Astrocyte of the spinal cord (primary cell): ENCODE measurements at regions not wholly inside any gene's neighbourhood (a gene's known extent, or its start where the extent isn't known, plus 50 kb on each side); places are given as distances from the start of the nearest gene placed in this dataset.

Experiments used
- DNase-seq: peaks from one replicate; pipeline ENCODE4 v3.0.0; 2011; ENCODE audit warnings: low read depth, low spot score
- H3K4me3 ChIP-seq: 2 replicates; pipeline ENCODE4 v1.5.1; 2011; ENCODE audit warnings: low read depth, mild to moderate bottlenecking, low read length, moderate library complexity
- CTCF ChIP-seq: IDR thresholded peaks from 2 replicates; pipeline ENCODE4 v1.5.1; 2012; ENCODE audit warnings: low read depth, mild to moderate bottlenecking, low read length, inconsistent platforms
- in situ Hi-C: cut with HindIII; loops from 2 replicates; pipeline ENCODE4 v1.10.0; 2017; ENCODE audit warnings: low sequenced_read_pairs

GRCh38 chr4:12538162-12538561 is 946.0 kb downstream of the RAB28 start:
- in situ Hi-C loops, result no loop called here
- H3K4me3 ChIP-seq, result no peak overlapping the region
- no peak for TF ChIP-seq CTCF
- no peak for DNase-seq

- TF ChIP-seq CTCF, result no peak
- DNase-seq, result no peak
- no peak overlapping the region for H3K4me3 ChIP-seq
- in situ Hi-C loops, result no loop called here
Measured at GRCh38 chr4:12534684-12535083, 949.5 kb downstream of the RAB28 start.

- H3K4me3 ChIP-seq, result no peak overlapping the region
- in situ Hi-C loops, result no loop called here
- TF ChIP-seq CTCF, result no peak
- no peak for DNase-seq
Measured at GRCh38 chr4:12519426-12519825, 964.7 kb downstream of the RAB28 start.

GRCh38 chr4:12507868-12508481 is 976.2 kb downstream of the RAB28 start:
- in situ Hi-C loops, result no loop called here
- no peak for DNase-seq
- no peak overlapping the region for H3K4me3 ChIP-seq
- no peak for TF ChIP-seq CTCF

GRCh38 chr4:12500409-12500808 is 983.7 kb downstream of the RAB28 start:
- in situ Hi-C loops, result no loop called here
- no peak overlapping the region for H3K4me3 ChIP-seq
- no peak for TF ChIP-seq CTCF
- DNase-seq, result no peak

GRCh38 chr4:12499693-12500092 is 984.4 kb downstream of the RAB28 start:
- DNase-seq, result no peak
- in situ Hi-C loops, result no loop called here
- TF ChIP-seq CTCF, result no peak
- H3K4me3 ChIP-seq, result no peak overlapping the region

- no peak for TF ChIP-seq CTCF
- no peak for DNase-seq
- in situ Hi-C loops, result no loop called here
- H3K4me3 ChIP-seq, result no peak overlapping the region
Measured at GRCh38 chr4:12495211-12495610, 988.9 kb downstream of the RAB28 start.
